ENCODE measurements at regions not wholly inside any gene's neighbourhood (a gene's known extent, or its start where the extent isn't known, plus 50 kb on each side); places are given as distances from the start of the nearest gene placed in this dataset.
"Not testable (repeated sequence)": the region's sequence is repeated elsewhere in the genome, so short reads cannot be mapped to it uniquely, and the experiment has no call there.

- not testable (repeated sequence) for TF ChIP-seq POLR2A, TAF1, POLR2AphosphoS5 (IDR thresholded peaks at IDR 0.05; ENCODE audit: low read depth, low read length)
Observed at GRCh38 chr16:29246091-29246490, 160.4 kb downstream of the NPIPB11 start.

Data from GM12891 (cell line).